ENCODE measurements at regions not wholly inside any gene's neighbourhood (a gene's known extent, or its start where the extent isn't known, plus 50 kb on each side); places are given as distances from the start of the nearest gene placed in this dataset.

GRCh38 chr9:86708918-86709835 is 238.1 kb downstream of the GAS1 start:
- TF ChIP-seq POLR2A (IDR thresholded peaks at IDR 0.05; ENCODE audit: low read length) (no peak), GATA1 (IDR thresholded peaks at IDR 0.05; ENCODE audit: low read depth, low read length) (no peak)
- no peak for DNase-seq

DNA sequence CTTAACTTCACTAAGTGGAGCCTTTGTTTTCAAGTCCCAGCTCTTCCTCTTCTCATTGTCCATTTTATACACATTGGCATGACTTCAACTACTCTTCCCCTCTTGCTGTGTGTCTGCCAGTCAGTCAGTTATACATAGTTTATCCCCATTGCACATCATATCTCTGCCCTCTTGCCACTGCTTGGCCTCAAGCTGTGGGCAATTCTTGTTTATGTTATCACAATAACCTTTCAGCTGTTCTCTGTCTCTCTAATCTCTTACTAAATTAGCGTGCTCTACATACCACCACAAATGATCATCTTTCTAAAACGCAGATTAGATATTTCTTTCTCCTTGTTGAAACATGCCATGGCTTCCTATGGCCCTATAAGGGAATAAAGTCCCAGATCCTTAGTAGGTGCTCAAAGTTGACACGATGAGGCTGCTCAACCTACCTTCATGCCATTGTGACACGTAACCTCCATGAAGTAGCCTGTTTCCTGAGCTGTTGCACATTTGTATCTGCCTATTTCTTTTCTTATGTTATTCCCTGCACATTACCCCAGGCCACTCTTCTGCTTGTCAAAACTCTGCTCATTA is 239.3 kb downstream of the GAS1 start:
- no peak for TF ChIP-seq POLR2A (IDR thresholded peaks at IDR 0.05; ENCODE audit: low read length)
- TF ChIP-seq GATA1 (IDR thresholded peaks at IDR 0.05; ENCODE audit: low read depth, low read length) = no peak
- no peak for DNase-seq

GRCh38 chr9:86706391-86706790 is 240.9 kb downstream of the GAS1 start:
- TF ChIP-seq POLR2A (IDR thresholded peaks at IDR 0.05; ENCODE audit: low read length) (no peak), GATA1 (IDR thresholded peaks at IDR 0.05; ENCODE audit: low read depth, low read length) (no peak)
- no peak for DNase-seq

DNA sequence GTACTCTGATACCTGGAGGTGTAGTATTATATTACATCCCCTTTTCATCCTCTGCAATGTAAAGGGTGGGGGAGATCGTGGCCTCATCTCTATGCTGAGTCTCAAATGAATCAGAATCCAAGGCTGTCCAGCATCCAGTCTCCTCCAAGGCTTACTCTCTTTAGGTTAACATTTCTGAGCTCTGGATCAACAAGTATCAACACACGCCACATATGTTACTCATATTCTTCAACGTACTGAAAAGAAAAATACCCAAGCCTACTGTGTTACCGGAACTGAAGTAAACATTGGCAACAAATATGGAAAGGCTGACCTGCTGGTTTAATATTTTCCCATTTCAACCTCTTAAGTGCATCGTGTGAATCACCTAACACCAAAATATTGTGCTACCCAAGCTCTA is 241.8 kb downstream of the GAS1 start:
- no peak for TF ChIP-seq GATA1 (IDR thresholded peaks at IDR 0.05; ENCODE audit: low read depth, low read length)
- TF ChIP-seq POLR2A (IDR thresholded peaks at IDR 0.05; ENCODE audit: low read length) = no peak
- no peak for DNase-seq

DNA sequence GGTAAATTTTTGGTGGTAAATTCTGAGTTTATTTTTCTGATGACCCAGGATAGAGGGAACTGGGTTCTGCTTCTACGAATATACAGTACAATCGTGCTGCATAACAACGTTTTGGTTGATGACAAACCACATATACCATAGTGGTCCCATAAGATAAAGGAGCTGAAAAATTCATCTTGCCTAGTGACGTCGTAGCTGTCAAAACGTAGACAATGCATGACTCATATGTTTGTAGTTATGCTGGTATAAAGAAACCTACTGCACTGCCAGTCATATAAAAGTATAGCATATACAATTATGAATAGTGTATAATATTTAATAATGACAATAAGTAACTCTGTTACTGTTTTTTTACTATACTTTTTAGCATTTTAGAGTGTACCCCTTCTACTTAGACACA is 244.0 kb downstream of the GAS1 start:
- TF ChIP-seq GATA1 (IDR thresholded peaks at IDR 0.05; ENCODE audit: low read depth, low read length) (no peak), POLR2A (IDR thresholded peaks at IDR 0.05; ENCODE audit: low read length) (no peak)
- no peak for DNase-seq

DNA sequence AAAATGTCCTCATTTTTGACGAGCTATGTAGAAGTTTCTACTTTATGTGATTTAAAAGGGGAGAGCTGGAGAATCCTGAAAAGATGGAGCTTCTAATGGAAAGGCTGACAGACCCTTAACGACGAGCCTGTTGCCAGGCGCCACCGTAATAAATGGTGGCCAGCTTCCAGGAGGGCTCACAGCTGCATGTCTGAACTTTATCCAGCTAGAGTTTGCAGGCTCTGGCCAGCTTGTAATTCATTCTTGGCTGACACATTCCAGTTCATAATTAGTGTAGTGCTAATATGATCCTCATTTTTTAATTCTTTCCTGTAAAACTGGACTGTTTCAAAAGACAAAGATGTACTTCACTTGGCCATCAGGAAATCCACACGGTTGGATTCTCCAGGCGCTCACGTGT is 246.7 kb downstream of the GAS1 start:
- TF ChIP-seq POLR2A (IDR thresholded peaks at IDR 0.05; ENCODE audit: low read length) (no peak), GATA1 (IDR thresholded peaks at IDR 0.05; ENCODE audit: low read depth, low read length) (no peak)
- DNase-seq = no peak

DNA sequence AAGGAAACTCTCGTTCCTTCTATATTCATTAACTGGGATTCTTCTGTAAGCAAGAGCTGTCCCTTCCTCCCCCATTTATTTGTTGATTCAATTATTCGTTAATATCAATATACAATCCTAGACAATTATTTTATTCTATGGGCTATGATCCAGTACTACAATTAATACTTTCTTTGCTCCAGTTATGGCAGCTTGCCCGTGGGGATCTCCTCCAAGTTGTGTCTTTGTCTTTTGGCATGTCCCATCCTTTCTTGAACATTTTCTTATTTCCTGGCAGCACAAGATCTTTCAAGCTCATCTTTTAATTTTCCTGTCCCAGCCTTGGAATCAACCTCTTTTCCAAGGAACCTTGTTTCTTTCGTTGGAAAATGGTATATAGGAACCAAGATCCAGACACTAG is 249.3 kb downstream of the GAS1 start:
- TF ChIP-seq POLR2A (IDR thresholded peaks at IDR 0.05; ENCODE audit: low read length) = no peak
- no peak for TF ChIP-seq GATA1 (IDR thresholded peaks at IDR 0.05; ENCODE audit: low read depth, low read length)
- DNase-seq = no peak

GRCh38 chr9:86697213-86697612 is 250.1 kb downstream of the GAS1 start:
- DNase-seq = no peak
- TF ChIP-seq GATA1 (IDR thresholded peaks at IDR 0.05; ENCODE audit: low read depth, low read length) = no peak
- TF ChIP-seq POLR2A (IDR thresholded peaks at IDR 0.05; ENCODE audit: low read length) = no peak

DNA sequence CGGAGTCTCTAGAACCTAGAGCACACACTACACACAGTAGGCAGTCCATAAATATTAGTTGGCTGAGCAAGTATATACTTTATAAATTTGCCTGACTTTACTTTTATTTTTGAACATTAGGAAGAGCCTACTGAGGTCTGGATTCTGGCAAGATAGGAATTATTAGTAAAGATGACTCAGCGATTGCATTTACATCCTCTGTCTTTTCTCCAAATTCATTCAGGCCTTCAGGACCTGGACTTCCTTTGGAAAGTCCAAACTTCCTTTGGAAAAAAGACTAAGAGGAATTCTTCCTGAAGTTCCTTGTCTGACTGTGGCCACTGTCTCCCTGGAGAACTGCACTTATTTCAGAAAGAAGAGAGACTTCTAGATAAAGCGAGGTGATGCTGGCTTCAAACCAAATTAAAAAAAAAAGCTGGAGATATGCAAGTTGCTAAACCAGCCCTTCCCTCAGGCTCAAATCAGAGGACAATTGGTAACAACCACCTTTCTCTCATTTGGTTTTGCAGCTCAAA is 251.3 kb downstream of the GAS1 start:
- no peak for TF ChIP-seq POLR2A (IDR thresholded peaks at IDR 0.05; ENCODE audit: low read length)
- TF ChIP-seq GATA1 (IDR thresholded peaks at IDR 0.05; ENCODE audit: low read depth, low read length) = no peak
- DNase-seq = no peak

DNA sequence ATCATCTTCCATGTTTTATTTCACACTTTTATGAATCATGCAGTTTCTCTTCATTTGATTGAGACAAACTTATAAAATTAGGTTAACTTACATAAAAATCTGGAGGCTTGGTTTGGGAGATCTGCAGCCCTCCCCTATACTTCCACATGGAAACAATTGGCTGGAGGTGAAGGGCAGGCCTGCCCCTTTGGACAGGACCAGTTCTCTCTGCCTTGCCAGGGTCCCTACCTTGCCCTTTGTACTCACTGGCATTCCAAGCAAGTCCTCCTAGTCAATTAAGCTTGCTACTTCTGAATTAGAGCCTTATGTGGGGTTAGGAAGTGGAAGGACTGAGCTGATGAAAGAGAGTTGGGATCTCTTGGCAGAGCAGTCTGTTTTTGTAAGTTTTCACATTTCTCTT is 257.3 kb downstream of the GAS1 start:
- TF ChIP-seq POLR2A (IDR thresholded peaks at IDR 0.05; ENCODE audit: low read length) = no peak
- no peak for TF ChIP-seq GATA1 (IDR thresholded peaks at IDR 0.05; ENCODE audit: low read depth, low read length)

GRCh38 chr9:86687788-86688187 is 259.5 kb downstream of the GAS1 start:
- TF ChIP-seq GATA1 (IDR thresholded peaks at IDR 0.05; ENCODE audit: low read depth, low read length) (no peak), POLR2A (IDR thresholded peaks at IDR 0.05; ENCODE audit: low read length) (no peak)

More for the DNA sequence above, 257.3 kb downstream of the GAS1 start:
- no peak for DNase-seq

GRCh38 chr9:86685556-86685955 is 261.8 kb downstream of the GAS1 start:
- DNase-seq = no peak
- TF ChIP-seq GATA1 (IDR thresholded peaks at IDR 0.05; ENCODE audit: low read depth, low read length) (no peak), POLR2A (IDR thresholded peaks at IDR 0.05; ENCODE audit: low read length) (no peak)

More at GRCh38 chr9:86687788-86688187, 259.5 kb downstream of the GAS1 start:
- DNase-seq = no peak

- no peak for DNase-seq
- TF ChIP-seq GATA1 (IDR thresholded peaks at IDR 0.05; ENCODE audit: low read depth, low read length) = no peak
- no peak for TF ChIP-seq POLR2A (IDR thresholded peaks at IDR 0.05; ENCODE audit: low read length)
Observed at GRCh38 chr9:86684148-86684547, 263.2 kb downstream of the GAS1 start.

DNA sequence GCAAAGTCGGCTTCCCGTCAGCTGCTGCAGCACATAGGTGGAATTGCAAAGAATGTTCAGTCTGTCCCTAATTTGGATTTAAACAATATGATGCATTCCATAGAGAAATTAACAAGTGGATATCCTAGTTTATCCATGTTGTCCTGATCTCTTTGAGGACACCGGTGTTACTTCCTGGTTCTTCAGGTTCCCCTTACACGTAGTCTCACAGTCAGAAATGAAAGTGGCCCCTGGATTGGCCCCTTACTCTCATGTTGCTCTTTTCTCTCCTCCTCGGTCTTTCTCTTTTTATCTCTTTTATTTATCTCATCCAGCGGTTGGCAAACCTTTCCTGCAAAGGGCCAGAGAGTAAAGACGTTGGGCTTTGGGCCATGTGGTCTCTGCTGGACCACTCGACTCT is 265.1 kb downstream of the GAS1 start:
- TF ChIP-seq POLR2A (IDR thresholded peaks at IDR 0.05; ENCODE audit: low read length) = no peak
- TF ChIP-seq GATA1 (IDR thresholded peaks at IDR 0.05; ENCODE audit: low read depth, low read length) = no peak
- no peak for DNase-seq

DNA sequence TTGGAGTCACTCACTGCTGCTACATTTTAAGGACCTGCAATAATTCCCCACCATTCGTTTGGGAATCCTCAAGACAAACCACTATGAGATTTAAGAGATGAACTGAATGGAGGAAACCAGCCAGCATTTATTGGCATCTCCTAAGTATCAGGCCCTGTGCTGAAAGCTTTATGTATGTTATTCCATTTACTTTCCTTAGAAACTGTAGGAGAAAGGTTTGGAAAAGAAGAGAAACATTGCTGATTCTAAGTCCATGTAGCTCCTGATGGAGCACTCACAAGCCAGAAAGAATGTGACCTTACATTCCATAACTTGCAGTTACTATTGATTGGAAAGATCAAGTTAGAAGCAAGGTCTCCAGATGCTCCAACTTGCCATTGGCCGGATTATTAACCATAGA is 267.4 kb downstream of the GAS1 start:
- TF ChIP-seq POLR2A (IDR thresholded peaks at IDR 0.05; ENCODE audit: low read length) (no peak), GATA1 (IDR thresholded peaks at IDR 0.05; ENCODE audit: low read depth, low read length) (no peak)
- DNase-seq = no peak

Measured in erythroblast (primary cell).